ENCODE measurements at regions not wholly inside any gene's neighbourhood (a gene's known extent, or its start where the extent isn't known, plus 50 kb on each side); places are given as distances from the start of the nearest gene placed in this dataset.
"Not testable (repeated sequence)": the region's sequence is repeated elsewhere in the genome, so short reads cannot be mapped to it uniquely, and the experiment has no call there.

GRCh38 chr6:168865522-168865921, 388.1 kb downstream of the THBS2 start:
- in situ Hi-C loops (cut with HindIII; ENCODE audit: low pct_ligation_motif_present, low pct_unique_long_range_greater_than_20kb, low sequenced_read_pairs) = no loop called here
- DNase-seq = no peak

GRCh38 chr6:168864541-168865460, 388.8 kb downstream of the THBS2 start:
- no peak for DNase-seq
- in situ Hi-C loops (cut with HindIII; ENCODE audit: low pct_ligation_motif_present, low pct_unique_long_range_greater_than_20kb, low sequenced_read_pairs) = no loop called here

GRCh38 chr6:168863467-168863866, 390.2 kb downstream of the THBS2 start:
- in situ Hi-C loops (cut with HindIII; ENCODE audit: low pct_ligation_motif_present, low pct_unique_long_range_greater_than_20kb, low sequenced_read_pairs) = no loop called here
- no peak for DNase-seq

- DNase-seq = no peak
- in situ Hi-C loops (cut with HindIII; ENCODE audit: low pct_ligation_motif_present, low pct_unique_long_range_greater_than_20kb, low sequenced_read_pairs) = no loop called here
These were observed 391.2 kb downstream of the THBS2 start for GRCh38 chr6:168862346-168862980.

- in situ Hi-C loops (cut with HindIII; ENCODE audit: low pct_ligation_motif_present, low pct_unique_long_range_greater_than_20kb, low sequenced_read_pairs) = no loop called here
- DNase-seq = no peak
These were observed 392.7 kb downstream of the THBS2 start for GRCh38 chr6:168860987-168861386.

GRCh38 chr6:168860341-168860740, 393.3 kb downstream of the THBS2 start:
- DNase-seq = no peak
- in situ Hi-C loops (cut with HindIII; ENCODE audit: low pct_ligation_motif_present, low pct_unique_long_range_greater_than_20kb, low sequenced_read_pairs) = no loop called here

- DNase-seq = no peak
- in situ Hi-C loops (cut with HindIII; ENCODE audit: low pct_ligation_motif_present, low pct_unique_long_range_greater_than_20kb, low sequenced_read_pairs) = no loop called here
These were observed 394.7 kb downstream of the THBS2 start for GRCh38 chr6:168858926-168859325.

GRCh38 chr6:168856914-168857313, 396.7 kb downstream of the THBS2 start:
- in situ Hi-C loops (cut with HindIII; ENCODE audit: low pct_ligation_motif_present, low pct_unique_long_range_greater_than_20kb, low sequenced_read_pairs) = no loop called here

GRCh38 chr6:168852376-168852884, 401.2 kb downstream of the THBS2 start:
- no peak for DNase-seq
- in situ Hi-C loops (cut with HindIII; ENCODE audit: low pct_ligation_motif_present, low pct_unique_long_range_greater_than_20kb, low sequenced_read_pairs) = no loop called here

More at GRCh38 chr6:168856914-168857313, 396.7 kb downstream of the THBS2 start:
- DNase-seq = no peak

- peak; percentile 19 for DNase-seq
- in situ Hi-C loops (cut with HindIII; ENCODE audit: low pct_ligation_motif_present, low pct_unique_long_range_greater_than_20kb, low sequenced_read_pairs) = no loop called here
These were observed 401.9 kb downstream of the THBS2 start for GRCh38 chr6:168851460-168852375.

- in situ Hi-C loops (cut with HindIII; ENCODE audit: low pct_ligation_motif_present, low pct_unique_long_range_greater_than_20kb, low sequenced_read_pairs); DNase-seq: not testable (repeated sequence)
These were observed 403.5 kb downstream of the THBS2 start for GRCh38 chr6:168850027-168850736.

GRCh38 chr6:168849459-168849858, 404.2 kb downstream of the THBS2 start:
- DNase-seq = no peak
- in situ Hi-C loops (cut with HindIII; ENCODE audit: low pct_ligation_motif_present, low pct_unique_long_range_greater_than_20kb, low sequenced_read_pairs) = no loop called here

- in situ Hi-C loops (cut with HindIII; ENCODE audit: low pct_ligation_motif_present, low pct_unique_long_range_greater_than_20kb, low sequenced_read_pairs) = no loop called here
- no peak for DNase-seq
These were observed 404.8 kb downstream of the THBS2 start for GRCh38 chr6:168848797-168849196.

GRCh38 chr6:168844821-168845609, 404.0 kb downstream of the SMOC2 start:
- DNase-seq = no peak
- in situ Hi-C loops (cut with HindIII; ENCODE audit: low pct_ligation_motif_present, low pct_unique_long_range_greater_than_20kb, low sequenced_read_pairs) = no loop called here

- DNase-seq; in situ Hi-C loops (cut with HindIII; ENCODE audit: low pct_ligation_motif_present, low pct_unique_long_range_greater_than_20kb, low sequenced_read_pairs): not testable (repeated sequence)
These were observed 401.7 kb downstream of the SMOC2 start for GRCh38 chr6:168842632-168843212.

- in situ Hi-C loops (cut with HindIII; ENCODE audit: low pct_ligation_motif_present, low pct_unique_long_range_greater_than_20kb, low sequenced_read_pairs) = no loop called here
- no peak for DNase-seq
These were observed 400.8 kb downstream of the SMOC2 start for GRCh38 chr6:168841609-168842278.
